Keratinocyte (primary cell): ENCODE measurements at regions not wholly inside any gene's neighbourhood (a gene's known extent, or its start where the extent isn't known, plus 50 kb on each side); places are given as distances from the start of the nearest gene placed in this dataset.

Source experiments
- DNase-seq: peaks from one replicate; pipeline ENCODE4 v3.0.0-alpha.2; 2011; ENCODE audit warnings: low read depth, missing footprints, low spot score
- FAIRE-seq: peaks from 2 replicates; lab custom pipeline; 2011; peaks lifted over from hg19 to GRCh38; lab: Jason Lieb, UNC
- H2AFZ ChIP-seq: 2 replicates; pipeline ENCODE4 v1.6.0; 2012; ENCODE audit warnings: low read length, control low read depth, inconsistent platforms; ENCODE audit not compliant: control insufficient read depth
- H3K27ac ChIP-seq: 2 replicates; pipeline ENCODE4 v1.5.1; 2011; ENCODE audit warnings: low read length; ENCODE audit not compliant: control insufficient read depth, insufficient read depth
- H3K27me3 ChIP-seq: 3 replicates; pipeline ENCODE4 v1.6.0; 2011; ENCODE audit warnings: low read length; ENCODE audit not compliant: control insufficient read depth, insufficient read depth; ENCODE audit errors: extremely low read depth
- H3K36me3 ChIP-seq, 2 experiments: 2 replicates in 1 of 2; 3 replicates in 1 of 2; pipeline ENCODE4 v1.5.1; 2011; ENCODE audit warnings: low read length in 2 of 2, mild to moderate bottlenecking in 1 of 2; ENCODE audit not compliant: control insufficient read depth in 2 of 2, insufficient read depth in 2 of 2; ENCODE audit errors: extremely low read depth in 1 of 2
- H3K4me1 ChIP-seq: 3 replicates; pipeline ENCODE4 v1.5.1; 2011; ENCODE audit warnings: low read length; ENCODE audit not compliant: control insufficient read depth, insufficient read depth; ENCODE audit errors: extremely low read depth
- H3K4me2 ChIP-seq: 3 replicates; pipeline ENCODE4 v1.6.0; 2011; ENCODE audit warnings: low read depth, low read length; ENCODE audit not compliant: control insufficient read depth, insufficient read depth; ENCODE audit errors: extremely low read depth
- H3K4me3 ChIP-seq, 3 experiments: fragments of 200-600 bp in 1 of 3; sonication (generic) in 1 of 3; 2 replicates in 2 of 3; 3 replicates in 1 of 3; pipeline ENCODE4 v1.5.1; 2011 to 2016; ENCODE audit warnings: low read length in 3 of 3, mild to moderate bottlenecking in 3 of 3, control low read depth in 2 of 3, inconsistent platforms in 1 of 3, low read depth in 1 of 3, mixed read lengths in 1 of 3, mixed run types in 1 of 3, moderate library complexity in 1 of 3; ENCODE audit not compliant: control insufficient read depth in 2 of 3, insufficient read depth in 2 of 3; ENCODE audit errors: extremely low read depth in 1 of 3
- H3K79me2 ChIP-seq: 2 replicates; pipeline ENCODE4 v1.6.0; 2012; ENCODE audit warnings: low read length; ENCODE audit not compliant: control insufficient read depth, insufficient read depth
- H3K9ac ChIP-seq: 3 replicates; pipeline ENCODE4 v1.6.0; 2011; ENCODE audit warnings: low read length; ENCODE audit not compliant: control insufficient read depth, insufficient read depth; ENCODE audit errors: extremely low read depth
- H3K9me1 ChIP-seq: 3 replicates; pipeline ENCODE4 v1.6.0; 2011; ENCODE audit warnings: low read length; ENCODE audit not compliant: control insufficient read depth, insufficient read depth; ENCODE audit errors: extremely low read depth
- H3K9me3 ChIP-seq: 2 replicates; pipeline ENCODE4 v1.5.1; 2012; ENCODE audit warnings: low read depth, low read length; ENCODE audit not compliant: control insufficient read depth
- H4K20me1 ChIP-seq: 3 replicates; pipeline ENCODE4 v1.6.0; 2011; ENCODE audit warnings: low read length; ENCODE audit not compliant: control insufficient read depth, insufficient read depth; ENCODE audit errors: extremely low read depth
- EZH2 ChIP-seq: IDR thresholded peaks from one replicate; pipeline ENCODE4 v1.6.1; 2012; ENCODE audit warnings: inconsistent platforms, mild to moderate bottlenecking, low read length, moderate library complexity
- dilution Hi-C: fragments of 300-500 bp; cut with MboI; formaldehyde crosslinking; loops from one replicate; pipeline ENCODE4 v1.7.0; 2020; ENCODE audit warnings: low sequenced_read_pairs; ENCODE audit not compliant: extremely low pct_ligation_motif_present
- TF ChIP-seq, protein P1 (sequence below), 3 experiments: IDR thresholded peaks in 1 of 3; conservative IDR thresholded peaks in 1 of 3; optimal IDR thresholded peaks in 1 of 3; 2 replicates in 2 of 3; 3 replicates in 1 of 3; pipeline versions ENCODE3 to v1.5.1; 2011; ENCODE audit warnings: low read length in 3 of 3, mild to moderate bottlenecking in 3 of 3, moderate library complexity in 2 of 3, control low read depth in 1 of 3, inconsistent platforms in 1 of 3; ENCODE audit not compliant: insufficient read depth in 2 of 3; ENCODE audit errors: extremely low read depth in 1 of 3

DNA sequence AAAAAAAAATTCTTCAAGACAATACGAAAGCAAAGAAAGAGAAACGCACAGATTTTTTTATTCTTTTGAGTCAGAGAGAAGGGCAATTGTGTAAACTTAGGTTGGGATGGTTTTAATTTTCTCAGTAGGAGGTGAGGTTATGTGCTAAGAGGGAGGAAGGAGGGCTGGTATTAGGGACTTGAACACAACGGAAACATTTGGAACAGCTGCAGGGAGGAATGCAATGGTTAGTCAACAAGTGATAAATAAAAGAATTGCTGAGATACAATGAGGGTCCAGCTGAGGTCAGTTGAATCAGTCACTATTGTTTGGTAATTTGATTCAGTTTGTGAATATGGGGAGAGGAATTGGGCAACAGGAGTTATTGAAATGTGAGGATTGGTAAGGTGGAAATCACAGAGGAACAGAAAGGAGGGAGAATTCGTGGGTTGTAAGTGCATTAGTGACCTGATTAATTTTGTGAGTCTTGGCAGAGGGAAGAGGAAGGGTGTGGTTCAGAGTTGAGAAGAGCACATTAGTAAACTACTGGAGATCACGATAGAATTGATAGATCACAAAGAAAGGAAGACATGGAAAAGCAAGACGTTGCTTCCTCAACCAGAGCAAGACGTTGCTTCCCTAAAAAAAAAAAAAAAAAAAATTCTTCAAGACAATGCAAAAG lies 499.5 kb upstream of the SPRY2 start:
- Histone ChIP-seq H3K4me2 (no peak overlapping the region), H3K9me1 (no peaks in the 10 kb centered on the region), H3K27me3 (no peaks in the 10 kb centered on the region), H3K36me3 (no peaks in the 10 kb centered on the region), H3K79me2 (no peaks in the 10 kb centered on the region), H3K9me3 (no peaks in the 10 kb centered on the region), H3K9ac (no peak overlapping the region), H4K20me1 (no peaks in the 10 kb centered on the region), H3K4me3 (no peak overlapping the region), H2AFZ (no peak overlapping the region), H3K27ac (no peak overlapping the region), H3K4me1 (no peaks in the 10 kb centered on the region)
- TF ChIP-seq EZH2: no peak
- TF ChIP-seq, protein P1, sequence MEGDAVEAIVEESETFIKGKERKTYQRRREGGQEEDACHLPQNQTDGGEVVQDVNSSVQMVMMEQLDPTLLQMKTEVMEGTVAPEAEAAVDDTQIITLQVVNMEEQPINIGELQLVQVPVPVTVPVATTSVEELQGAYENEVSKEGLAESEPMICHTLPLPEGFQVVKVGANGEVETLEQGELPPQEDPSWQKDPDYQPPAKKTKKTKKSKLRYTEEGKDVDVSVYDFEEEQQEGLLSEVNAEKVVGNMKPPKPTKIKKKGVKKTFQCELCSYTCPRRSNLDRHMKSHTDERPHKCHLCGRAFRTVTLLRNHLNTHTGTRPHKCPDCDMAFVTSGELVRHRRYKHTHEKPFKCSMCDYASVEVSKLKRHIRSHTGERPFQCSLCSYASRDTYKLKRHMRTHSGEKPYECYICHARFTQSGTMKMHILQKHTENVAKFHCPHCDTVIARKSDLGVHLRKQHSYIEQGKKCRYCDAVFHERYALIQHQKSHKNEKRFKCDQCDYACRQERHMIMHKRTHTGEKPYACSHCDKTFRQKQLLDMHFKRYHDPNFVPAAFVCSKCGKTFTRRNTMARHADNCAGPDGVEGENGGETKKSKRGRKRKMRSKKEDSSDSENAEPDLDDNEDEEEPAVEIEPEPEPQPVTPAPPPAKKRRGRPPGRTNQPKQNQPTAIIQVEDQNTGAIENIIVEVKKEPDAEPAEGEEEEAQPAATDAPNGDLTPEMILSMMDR (optimal IDR thresholded peaks at IDR 0.05 in 1 of 3, IDR thresholded peaks at IDR 0.05 in 1 of 3, conservative IDR thresholded peaks at IDR 0.05 in 1 of 3; ENCODE audit: extremely low read depth in 1 of 3, insufficient read depth in 2 of 3, low read length in 3 of 3): no peak
- FAIRE-seq (no peak), DNase-seq (no peak)
- dilution Hi-C loops: no loop called here

DNA sequence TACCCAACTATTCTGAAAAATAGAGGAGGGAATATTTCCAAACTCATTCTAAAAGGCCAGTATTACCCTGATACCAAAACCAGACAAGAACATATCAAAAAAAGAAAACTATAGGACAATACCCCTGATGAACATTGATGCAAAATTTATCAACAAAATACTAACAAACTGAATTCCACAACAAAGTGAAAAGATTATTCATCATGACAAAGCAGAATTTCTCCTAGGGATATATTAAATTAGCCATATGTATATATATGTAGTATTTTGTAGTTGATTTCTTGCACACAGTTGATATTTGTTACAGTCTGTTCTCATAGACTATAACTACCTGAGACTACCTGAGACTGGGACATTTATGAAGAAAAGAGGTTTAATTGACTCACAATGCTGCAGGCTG lies 495.0 kb upstream of the SPRY2 start:
- H4K20me1 ChIP-seq: no peaks in the 10 kb centered on the region
- no peaks in the 10 kb centered on the region for H3K9me1 ChIP-seq
- no peaks in the 10 kb centered on the region for H3K79me2 ChIP-seq
- H3K9me3 ChIP-seq: no peaks in the 10 kb centered on the region
- H3K27me3 ChIP-seq: no peaks in the 10 kb centered on the region
- dilution Hi-C loops: no loop called here
- no peak overlapping the region for H3K9ac ChIP-seq
- H3K27ac ChIP-seq: no peak overlapping the region
- TF ChIP-seq, protein P1 (optimal IDR thresholded peaks at IDR 0.05 in 1 of 3, IDR thresholded peaks at IDR 0.05 in 1 of 3, conservative IDR thresholded peaks at IDR 0.05 in 1 of 3; ENCODE audit: extremely low read depth in 1 of 3, insufficient read depth in 2 of 3, low read length in 3 of 3): no peak
- no peak for TF ChIP-seq EZH2
- H3K4me1 ChIP-seq: no peaks in the 10 kb centered on the region
- no peak overlapping the region for H3K4me3 ChIP-seq
- H3K36me3 ChIP-seq: no peaks in the 10 kb centered on the region
- no peak for DNase-seq
- no peak for FAIRE-seq
- H2AFZ ChIP-seq: no peak overlapping the region
- no peak overlapping the region for H3K4me2 ChIP-seq
